GM21360 (cell line): ENCODE measurements at regions not wholly inside any gene's neighbourhood (a gene's known extent, or its start where the extent isn't known, plus 50 kb on each side); places are given as distances from the start of the nearest gene placed in this dataset.
A peak's percentile ranks its signal among the peaks of the same experiment; 100 is the strongest.

ENCODE experiments used
- ATAC-seq: cut with Tn5 transposase; IDR thresholded peaks from one replicate; pipeline ENCODE4 v1.9.1; 2021; ENCODE audit warnings: mild to moderate bottlenecking, moderate library complexity; ENCODE audit not compliant: unreplicated experiment

DNA sequence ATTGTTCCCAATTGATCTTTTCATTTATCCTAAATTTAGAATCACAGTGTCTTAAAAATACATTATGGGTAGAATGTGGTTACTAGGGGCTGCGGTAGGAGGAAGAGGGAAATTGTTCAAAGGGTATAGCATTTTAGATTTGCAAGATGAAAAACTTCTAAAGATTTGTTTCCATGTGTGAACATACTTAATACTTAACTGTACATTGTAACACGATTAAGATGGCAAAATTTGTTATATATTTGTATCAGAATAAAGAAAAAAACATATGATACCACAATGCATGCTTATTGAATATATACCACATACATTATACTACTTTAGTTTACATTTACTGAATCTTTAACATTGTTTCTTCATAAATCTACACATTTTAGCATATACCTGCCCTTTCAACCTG, 677.3 kb upstream of the PCDH20 start:
- no peak for ATAC-seq

DNA sequence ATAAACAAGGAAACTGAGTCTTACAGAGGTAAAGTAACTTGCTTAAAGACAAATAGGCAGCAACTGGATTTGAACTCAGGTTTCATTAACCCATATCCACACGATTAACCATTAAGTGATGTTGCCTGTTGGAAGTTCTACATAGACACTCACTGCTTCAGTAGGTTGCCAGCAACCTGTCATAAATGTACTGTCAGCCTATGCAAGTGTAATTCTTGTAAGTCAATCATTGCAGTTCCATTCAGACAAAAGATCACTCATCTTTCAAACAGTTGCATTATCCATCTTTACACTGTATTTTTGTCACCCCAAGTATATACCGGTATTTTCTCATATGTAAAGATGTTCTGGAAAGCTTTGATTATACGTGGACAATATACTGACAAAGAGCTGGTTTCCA, 676.9 kb upstream of the PCDH20 start:
- no peak for ATAC-seq

DNA sequence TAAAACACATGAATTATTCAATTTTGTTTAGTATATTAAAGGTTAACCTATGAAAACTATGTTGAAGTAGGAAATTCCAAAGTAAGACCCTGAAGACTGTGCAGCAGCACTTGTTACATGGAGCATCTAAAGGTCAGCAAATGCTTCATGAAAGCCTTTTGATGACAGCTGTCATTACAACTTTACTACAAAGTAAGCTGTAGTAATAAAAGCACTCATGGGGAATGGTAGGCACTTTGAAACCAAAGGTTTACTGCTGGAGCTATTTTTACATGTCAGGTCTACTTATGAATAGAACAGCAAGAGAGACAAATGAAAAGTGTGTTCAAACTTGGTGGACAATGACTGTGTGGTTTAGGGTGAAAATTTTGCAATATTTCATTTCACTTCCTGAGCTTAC, 672.5 kb upstream of the PCDH20 start:
- no peak for ATAC-seq

DNA sequence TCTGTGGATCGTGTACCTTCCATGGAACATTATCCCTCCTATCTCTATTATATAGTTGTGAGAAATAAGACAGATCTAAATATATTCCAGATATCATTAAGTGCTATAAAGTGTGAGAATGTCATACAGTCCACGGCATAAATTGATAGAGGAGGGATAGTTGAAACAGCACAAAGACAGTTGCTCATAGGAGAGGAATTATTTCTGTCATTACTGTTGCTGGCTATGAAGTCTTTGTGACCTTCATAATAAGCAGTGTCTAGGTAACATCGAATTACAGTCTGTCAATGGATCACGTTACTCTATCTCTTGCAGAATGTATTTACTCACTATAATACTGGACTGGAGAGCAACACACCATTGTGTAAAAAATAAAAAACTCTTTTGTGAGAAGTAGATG, 671.5 kb upstream of the PCDH20 start:
- ATAC-seq, result no peak

DNA sequence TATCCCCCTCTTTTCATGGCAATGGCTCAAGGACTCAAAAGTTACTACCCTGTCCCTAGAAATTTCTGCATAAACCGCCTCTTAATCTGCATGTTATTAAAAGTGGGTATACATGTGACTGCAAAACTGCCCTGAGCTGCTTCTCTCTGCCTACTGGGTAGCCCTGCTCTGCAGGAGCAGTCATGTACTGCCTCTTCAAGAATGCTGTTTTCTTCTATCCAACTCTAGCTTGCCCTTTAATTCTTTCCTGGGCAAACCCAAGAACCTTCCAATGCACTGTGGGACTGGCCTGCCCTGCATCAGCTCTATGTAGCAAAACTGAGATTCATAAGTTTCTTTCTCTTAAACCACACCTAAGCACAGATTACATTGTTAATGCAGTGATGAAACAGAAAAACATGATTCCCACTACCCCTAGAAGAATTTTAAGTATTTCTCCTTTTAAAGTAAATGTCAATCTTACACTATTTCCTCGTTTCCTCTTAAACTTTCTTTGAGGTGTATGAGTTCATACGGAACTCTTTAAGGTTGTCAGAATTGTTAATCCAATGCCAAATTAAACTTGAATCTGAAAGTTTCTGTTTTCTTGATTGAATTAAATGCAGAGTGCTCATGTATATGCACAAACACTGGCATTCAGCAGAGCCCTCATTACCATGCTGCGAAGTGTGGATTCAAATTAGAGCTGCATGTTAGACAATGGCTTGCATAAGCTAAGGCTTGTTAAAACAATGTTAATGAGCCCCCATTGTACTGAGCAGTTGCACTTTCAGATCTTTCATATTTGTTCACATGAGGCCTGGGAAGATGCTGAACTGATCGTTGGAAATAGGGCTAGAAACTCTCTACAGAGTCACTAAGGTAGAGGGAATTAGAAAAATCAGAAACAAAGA, 669.9 kb upstream of the PCDH20 start:
- ATAC-seq, result no peak

DNA sequence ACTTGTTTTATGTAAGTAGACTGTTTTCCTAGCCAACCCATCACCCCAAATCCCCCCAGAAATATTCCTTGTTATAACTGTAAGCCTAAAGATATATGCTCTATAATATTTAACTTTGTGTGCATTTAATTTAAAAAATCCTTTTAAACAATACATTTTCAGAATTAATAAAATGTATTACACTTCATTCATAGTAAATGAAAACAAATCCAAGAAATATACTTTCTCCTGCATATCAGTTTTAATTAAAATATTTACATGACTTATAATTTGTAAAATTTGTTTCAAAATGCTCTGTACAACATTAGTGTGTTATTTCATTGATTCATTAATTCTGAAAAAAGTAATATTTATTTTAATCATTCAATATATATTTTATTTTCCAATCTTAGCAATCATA, 669.1 kb upstream of the PCDH20 start:
- no peak for ATAC-seq

DNA sequence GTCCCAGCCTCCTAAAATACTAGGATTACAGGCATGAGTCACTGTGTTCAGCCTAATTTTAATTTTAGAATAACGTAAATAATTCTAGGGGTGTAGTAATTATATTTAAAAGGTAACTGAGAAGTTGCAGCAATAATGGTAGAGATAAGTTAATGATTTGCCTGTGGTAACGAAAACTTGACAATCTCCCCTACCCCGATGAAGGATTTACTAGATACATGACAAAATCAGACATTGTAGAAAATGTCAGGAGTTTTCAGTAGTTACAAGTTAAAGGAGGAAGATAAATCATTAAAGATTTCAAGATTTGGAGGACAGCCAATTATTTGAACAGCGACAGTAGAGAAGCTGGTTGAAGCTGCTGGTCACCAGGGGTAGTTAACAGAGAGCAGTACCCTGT, 652.2 kb upstream of the PCDH20 start:
- ATAC-seq, result no peak

DNA sequence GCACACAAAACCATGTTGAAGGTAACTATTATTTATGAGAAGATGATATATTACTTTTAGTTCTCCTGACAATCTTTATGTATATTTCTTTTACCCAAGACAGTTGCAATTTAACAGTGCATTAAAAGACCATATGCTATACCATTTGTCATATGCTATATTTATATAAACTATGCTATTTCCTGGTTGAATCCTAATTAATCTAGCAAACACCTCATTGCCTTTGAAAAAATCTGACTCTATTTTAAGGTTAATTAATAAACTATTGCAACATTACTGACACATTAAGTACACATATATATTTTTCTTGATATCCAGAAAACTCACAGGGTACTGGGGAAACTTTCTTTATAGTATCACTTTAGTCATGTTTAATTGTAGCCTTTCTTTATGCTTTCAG, 649.4 kb upstream of the PCDH20 start:
- no peak for ATAC-seq

DNA sequence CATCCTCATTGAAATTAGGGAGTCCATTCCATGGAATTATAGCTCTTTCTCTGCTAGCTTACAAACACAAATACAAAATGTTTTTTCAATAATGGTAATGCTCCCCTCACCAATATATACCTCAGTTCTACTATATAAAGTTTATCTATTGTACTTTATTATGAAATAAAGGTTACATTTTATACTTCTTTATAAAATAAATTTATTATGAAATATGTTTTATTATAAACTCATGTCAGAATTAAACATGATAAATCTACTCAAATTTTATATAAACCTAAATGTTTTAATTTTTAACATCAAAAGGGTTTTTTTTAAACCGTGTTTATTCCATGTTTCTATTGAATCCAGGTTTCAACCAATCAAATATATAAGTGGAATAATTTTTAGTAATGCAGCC, 646.1 kb upstream of the PCDH20 start:
- no peak for ATAC-seq

DNA sequence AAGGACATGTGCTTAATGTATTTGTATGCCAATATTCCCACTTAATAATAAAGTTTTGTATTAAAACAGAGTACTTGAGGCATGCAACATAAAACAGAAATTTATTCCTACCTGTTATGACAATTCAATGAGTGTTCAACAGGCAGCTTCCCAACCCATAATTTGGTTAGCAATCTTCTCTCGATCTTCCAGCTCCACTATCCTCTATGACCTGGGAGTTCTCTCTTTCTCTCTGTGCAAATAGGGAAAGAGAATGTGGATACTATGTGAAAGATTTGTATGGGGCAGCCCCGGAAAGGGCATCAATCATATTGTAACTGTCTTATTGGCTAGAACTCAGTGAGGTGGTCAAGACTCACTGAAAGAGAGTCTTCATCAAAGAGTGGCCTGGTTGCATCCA, 644.9 kb upstream of the PCDH20 start:
- no peak for ATAC-seq

DNA sequence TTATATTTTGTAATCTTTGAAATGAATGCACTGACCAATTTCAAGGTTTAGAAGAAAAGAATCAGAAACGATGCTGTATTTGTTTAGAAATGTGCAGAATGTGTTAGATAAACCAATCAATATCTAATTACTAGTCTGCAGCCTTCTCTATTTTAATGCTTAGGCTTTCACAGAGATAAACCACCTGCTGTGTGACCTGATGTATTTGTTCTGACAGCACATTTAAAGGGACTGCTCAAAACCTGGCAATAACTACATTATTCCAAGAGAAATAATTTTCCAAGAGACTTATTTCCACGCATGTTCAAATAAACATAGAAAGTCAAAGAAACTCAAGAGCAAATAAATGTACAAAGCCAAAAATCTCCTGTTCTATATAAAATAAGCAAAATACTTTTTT, 641.6 kb upstream of the PCDH20 start:
- no peak for ATAC-seq

DNA sequence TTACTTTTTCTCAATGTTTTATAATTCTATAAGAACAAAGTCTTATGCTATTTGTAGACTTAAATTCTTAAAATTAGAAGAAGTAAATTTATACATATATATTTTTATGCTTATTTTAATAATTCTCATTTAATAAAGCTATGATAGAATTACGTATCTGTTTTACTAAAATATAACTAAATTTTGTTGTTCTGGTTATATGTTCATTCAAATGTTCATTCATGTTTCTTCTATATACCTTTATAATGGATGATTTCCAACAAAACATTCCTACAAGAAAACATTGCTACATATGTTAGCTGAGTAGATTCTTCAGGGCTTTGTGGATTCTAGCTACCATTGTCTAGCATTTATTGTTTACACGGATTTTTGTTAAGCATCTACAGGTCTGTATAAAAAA, 634.3 kb upstream of the PCDH20 start:
- ATAC-seq, result no peak

DNA sequence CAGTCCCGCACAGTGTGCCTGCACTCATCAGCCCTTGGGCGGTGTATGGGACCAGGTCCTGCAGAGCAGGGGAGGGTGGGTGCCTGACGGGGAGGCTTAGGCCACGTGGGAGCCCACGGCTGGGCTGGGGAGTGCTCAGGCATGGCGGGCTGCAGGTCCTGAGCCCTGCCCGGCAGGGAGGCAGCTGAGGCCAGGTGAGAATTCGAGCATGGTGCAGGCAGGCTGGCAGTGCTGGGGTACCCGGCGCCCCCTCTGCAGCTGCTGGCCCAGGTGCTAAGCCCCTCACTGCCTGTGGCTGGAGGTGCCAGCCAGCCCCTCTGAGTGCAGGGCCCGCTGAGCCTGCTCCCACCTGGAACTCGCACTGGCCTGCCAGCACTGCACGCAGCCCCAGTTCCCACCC, 630.9 kb upstream of the PCDH20 start:
- no peak for ATAC-seq

DNA sequence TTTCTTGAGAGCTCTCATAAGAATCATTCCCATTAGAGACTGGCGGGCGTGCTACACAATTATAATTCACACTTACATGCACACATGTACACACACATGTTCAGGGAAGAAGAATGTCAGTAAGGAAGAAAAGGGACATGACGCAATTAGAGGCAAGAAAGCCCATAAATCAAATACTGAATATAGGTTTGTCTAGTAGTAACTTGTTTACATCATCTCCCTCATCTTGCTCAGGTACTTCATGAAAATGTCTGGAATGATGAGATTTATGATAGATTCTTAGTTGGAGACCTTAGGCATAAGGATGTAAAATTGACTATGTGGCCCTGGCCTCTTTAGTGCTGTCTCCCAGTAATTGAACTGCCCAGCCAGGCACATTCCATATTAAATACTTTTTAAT, 628.0 kb upstream of the PCDH20 start:
- ATAC-seq, result no peak

DNA sequence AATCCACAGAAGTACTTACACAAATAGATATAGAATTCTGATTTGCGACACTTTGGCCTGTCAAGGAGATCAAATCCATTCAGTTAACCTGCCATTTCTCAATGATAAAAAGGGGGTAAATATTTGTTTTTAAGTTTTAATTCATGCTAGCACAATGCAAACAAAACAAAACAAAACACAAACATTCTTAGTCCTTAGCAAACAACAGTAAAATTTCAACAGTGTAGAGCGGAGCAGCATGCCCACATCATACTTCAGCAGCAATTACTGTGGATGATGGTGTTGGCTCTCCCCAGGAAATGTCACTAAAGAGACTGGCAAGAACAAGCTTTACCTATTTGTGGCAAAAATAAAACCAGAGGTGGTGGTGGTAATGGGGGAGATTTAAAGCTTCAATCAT, 625.2 kb upstream of the PCDH20 start:
- no peak for ATAC-seq

DNA sequence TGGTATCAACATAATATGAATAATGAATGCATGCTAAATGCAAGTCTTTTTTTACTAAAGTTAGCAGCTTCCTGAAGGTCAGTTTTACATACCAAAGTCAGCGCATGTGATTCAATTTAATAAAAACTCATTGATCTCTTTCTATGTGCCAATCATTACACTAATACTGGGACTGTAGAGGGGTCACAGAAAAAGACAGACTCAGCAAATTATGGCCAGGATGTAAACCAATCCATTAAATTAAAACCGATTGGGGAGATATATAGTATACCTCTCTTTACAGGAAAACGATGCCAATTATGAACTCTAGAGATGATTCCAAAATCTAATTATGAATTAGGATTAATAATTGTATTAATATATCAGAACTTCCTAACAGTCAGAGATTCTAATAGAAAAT, 624.4 kb upstream of the PCDH20 start:
- ATAC-seq, result no peak

DNA sequence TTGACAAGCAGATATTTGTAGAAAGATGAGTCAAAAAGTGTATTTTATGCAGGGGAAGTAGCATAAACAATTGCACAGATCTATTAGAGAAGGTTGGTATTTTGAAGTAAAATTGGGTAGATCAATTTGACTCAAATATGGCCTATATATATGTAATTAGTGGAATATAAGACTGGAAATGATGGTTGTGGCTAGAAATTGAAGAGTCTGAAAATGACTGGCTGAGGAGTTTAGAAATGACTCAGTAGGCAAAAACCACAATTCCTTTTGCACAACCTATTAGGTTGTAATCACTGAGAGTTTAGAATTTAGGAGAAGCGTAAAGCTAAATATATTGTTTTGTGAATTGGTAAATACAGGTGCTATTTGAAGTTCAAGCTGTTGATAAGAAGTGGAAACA, 622.6 kb upstream of the PCDH20 start:
- ATAC-seq, result peak; percentile 89

DNA sequence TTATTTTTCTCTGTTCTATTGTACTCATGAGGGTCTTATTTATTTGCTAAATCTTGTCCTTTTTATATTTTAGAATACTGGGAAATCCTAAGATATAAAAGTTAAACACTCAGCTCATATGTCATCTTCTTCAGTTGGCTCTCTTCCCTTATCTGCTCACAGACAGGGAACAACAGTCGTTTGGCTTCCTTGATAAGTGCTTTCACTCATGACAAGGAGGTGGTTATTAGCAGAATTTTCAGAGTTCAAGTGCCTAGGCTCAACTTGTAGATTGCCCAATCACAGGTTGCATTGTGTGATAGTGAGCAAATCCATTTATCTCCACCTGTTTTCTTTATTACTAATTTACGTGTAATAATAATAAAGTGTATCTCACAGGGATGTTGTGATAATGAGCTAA, 620.3 kb upstream of the PCDH20 start:
- no peak for ATAC-seq

DNA sequence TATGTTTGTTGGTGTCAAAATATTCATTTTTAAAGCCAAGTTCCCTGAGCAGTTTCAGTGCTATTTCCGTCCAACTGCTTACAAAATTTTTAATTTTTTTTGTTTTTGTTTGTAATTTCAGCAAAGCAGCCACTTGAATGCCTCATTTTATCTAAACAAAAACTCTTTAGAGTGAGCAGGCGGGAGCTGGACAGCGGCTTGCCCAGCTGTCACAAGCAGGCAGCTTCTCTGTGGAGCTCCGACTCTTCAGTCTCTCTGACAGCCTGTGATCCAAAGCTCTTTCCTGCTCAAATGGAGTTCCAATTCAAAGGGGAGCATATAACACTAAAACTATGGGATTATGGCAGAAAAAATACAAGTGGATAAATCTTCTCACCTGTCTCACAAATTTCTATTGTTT, 618.3 kb upstream of the PCDH20 start:
- no peak for ATAC-seq

DNA sequence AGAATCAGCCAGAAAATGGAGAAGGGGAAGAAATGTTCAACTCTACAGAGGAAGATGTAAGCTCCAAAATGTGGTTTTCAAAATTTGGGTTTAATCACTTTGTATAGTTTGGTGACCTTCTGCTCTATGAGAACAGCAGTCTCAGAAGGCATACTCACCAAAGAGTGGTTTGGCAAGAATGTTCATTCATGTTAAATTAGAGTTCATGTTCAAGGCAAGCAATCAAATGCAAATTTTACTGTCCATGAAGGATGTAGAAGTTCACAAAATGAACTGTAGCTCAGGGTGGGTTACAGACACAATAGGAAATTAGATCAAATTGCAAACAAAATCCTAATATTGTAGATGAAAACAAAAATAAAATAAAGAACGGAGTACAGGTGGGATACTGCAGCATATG, 606.7 kb upstream of the PCDH20 start:
- ATAC-seq, result no peak

DNA sequence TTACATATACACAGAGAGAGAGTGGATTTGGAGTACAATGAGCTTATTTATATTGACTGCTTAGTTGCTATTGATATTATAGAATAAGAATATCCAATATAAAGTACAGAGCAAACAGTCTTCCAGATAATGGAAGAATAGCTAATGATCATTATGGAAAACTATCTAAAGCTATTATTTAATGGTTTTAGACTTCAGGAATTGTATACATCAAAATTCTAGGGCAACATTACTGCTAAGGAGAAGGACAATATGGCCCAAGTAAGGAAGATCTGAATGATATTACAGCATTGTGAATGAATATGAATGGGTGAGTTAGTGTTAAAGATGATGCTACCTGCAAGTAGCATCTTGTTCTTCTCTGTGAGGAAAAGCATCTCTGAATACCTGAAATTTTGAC, 604.2 kb upstream of the PCDH20 start:
- no peak for ATAC-seq

DNA sequence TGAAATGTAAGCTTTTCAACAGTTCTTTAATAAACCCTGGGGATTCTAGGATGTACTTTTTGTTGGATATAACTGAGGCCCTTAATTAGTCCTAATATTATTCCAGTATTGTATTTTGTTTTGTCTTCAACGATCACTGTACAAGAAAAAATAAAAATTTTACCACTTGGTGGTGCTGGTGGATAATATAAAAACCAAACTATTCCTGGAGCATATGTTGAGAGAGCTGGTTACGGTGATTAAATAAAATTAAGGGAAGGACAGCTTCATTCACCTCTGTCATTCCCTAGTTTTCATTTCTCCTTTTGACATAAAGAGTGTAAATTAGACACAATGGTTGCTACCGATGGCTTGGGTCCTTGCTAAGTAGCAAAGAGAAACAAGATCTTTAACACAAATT, 598.6 kb upstream of the PCDH20 start:
- no peak for ATAC-seq

DNA sequence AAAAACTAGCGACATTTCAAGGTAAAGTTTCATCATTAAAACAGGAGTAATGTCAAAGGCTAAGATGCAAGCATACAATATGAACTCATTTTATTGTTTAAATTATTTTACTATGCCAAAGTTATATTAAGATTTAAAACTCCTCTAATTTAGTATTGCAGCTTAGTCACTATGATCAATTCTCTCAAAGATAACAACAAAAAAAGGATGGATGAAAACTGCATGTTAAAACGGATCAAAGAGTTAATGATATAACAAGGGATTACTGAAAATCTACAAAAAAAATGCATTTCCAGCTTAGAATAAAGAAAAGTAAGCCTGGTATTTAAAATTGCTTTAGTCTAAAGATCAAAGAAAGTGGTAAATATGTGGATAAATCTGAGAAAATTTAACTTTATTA, 587.8 kb upstream of the PCDH20 start:
- no peak for ATAC-seq
